ENCODE measurements at regions not wholly inside any gene's neighbourhood (a gene's known extent, or its start where the extent isn't known, plus 50 kb on each side); places are given as distances from the start of the nearest gene placed in this dataset.
"Not testable (repeated sequence)": the region's sequence is repeated elsewhere in the genome, so short reads cannot be mapped to it uniquely, and the experiment has no call there.

DNA sequence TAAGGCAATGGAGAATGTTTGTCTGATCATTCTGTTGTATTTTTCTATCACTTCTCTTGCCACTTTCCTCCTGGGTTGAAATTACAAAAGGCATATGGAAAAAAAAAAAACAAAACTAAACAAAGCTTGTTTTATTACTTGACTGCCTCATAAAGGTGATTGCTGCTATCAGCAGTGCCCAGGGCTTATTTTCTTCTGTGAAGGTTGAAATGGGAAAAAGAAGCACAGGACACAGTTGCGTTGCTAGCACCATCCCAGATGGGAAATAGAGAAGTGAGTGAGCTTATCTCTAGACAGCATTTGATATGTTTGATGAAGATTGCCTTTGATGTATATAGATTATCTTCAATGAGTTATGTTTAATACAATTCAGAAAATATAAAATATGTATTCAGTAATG lies 633.8 kb upstream of the ZNF804A start:
- FAIRE-seq (no peak), DNase-seq (ENCODE audit: low read depth, low spot score) (no peak)
- H3K9ac ChIP-seq (ENCODE audit: control insufficient read depth, extremely low read depth, insufficient read depth, low read length): no peak overlapping the region
- TF ChIP-seq, protein P1, sequence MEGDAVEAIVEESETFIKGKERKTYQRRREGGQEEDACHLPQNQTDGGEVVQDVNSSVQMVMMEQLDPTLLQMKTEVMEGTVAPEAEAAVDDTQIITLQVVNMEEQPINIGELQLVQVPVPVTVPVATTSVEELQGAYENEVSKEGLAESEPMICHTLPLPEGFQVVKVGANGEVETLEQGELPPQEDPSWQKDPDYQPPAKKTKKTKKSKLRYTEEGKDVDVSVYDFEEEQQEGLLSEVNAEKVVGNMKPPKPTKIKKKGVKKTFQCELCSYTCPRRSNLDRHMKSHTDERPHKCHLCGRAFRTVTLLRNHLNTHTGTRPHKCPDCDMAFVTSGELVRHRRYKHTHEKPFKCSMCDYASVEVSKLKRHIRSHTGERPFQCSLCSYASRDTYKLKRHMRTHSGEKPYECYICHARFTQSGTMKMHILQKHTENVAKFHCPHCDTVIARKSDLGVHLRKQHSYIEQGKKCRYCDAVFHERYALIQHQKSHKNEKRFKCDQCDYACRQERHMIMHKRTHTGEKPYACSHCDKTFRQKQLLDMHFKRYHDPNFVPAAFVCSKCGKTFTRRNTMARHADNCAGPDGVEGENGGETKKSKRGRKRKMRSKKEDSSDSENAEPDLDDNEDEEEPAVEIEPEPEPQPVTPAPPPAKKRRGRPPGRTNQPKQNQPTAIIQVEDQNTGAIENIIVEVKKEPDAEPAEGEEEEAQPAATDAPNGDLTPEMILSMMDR (optimal IDR thresholded peaks at IDR 0.05 in 1 of 3, IDR thresholded peaks at IDR 0.05 in 1 of 3, conservative IDR thresholded peaks at IDR 0.05 in 1 of 3; ENCODE audit: extremely low read depth in 1 of 3, insufficient read depth in 2 of 3, low read length in 3 of 3): no peak
- TF ChIP-seq EZH2 (IDR thresholded peaks at IDR 0.05; ENCODE audit: low read length): no peak
- H3K4me2 ChIP-seq (ENCODE audit: control insufficient read depth, extremely low read depth, insufficient read depth, low read depth, low read length): no peak overlapping the region
- dilution Hi-C loops (cut with MboI; ENCODE audit: extremely low pct_ligation_motif_present, low sequenced_read_pairs): no loop called here
- H3K4me3 ChIP-seq (ENCODE audit: control insufficient read depth in 2 of 3, extremely low read depth in 1 of 3, insufficient read depth in 2 of 3, low read depth in 1 of 3, low read length in 3 of 3): no peak overlapping the region
- no peaks in the 10 kb centered on the region for H3K4me1 ChIP-seq (ENCODE audit: control insufficient read depth, extremely low read depth, insufficient read depth, low read length)
- no peaks in the 10 kb centered on the region for H3K79me2 ChIP-seq (ENCODE audit: control insufficient read depth, insufficient read depth, low read length)
- H2AFZ ChIP-seq (ENCODE audit: control insufficient read depth, low read length): no peak overlapping the region
- H3K9me3 ChIP-seq (ENCODE audit: control insufficient read depth, low read depth, low read length): no peaks in the 10 kb centered on the region
- H3K36me3 ChIP-seq (ENCODE audit: control insufficient read depth in 2 of 2, extremely low read depth in 1 of 2, insufficient read depth in 2 of 2, low read length in 2 of 2): no peaks in the 10 kb centered on the region
- H3K27ac ChIP-seq (ENCODE audit: control insufficient read depth, insufficient read depth, low read length): no peak overlapping the region
- H3K27me3 ChIP-seq (ENCODE audit: control insufficient read depth, extremely low read depth, insufficient read depth, low read length): no peaks in the 10 kb centered on the region
- H3K9me1 ChIP-seq (ENCODE audit: control insufficient read depth, extremely low read depth, insufficient read depth, low read length): no peaks in the 10 kb centered on the region
- no peaks in the 10 kb centered on the region for H4K20me1 ChIP-seq (ENCODE audit: control insufficient read depth, extremely low read depth, insufficient read depth, low read length)

- Histone ChIP-seq H3K9me3 (ENCODE audit: control insufficient read depth, low read depth, low read length) (no peaks in the 10 kb centered on the region), H3K27me3 (ENCODE audit: control insufficient read depth, extremely low read depth, insufficient read depth, low read length) (no peaks in the 10 kb centered on the region), H3K9me1 (ENCODE audit: control insufficient read depth, extremely low read depth, insufficient read depth, low read length) (no peaks in the 10 kb centered on the region), H3K27ac (ENCODE audit: control insufficient read depth, insufficient read depth, low read length) (no peak overlapping the region), H3K4me1 (ENCODE audit: control insufficient read depth, extremely low read depth, insufficient read depth, low read length) (no peaks in the 10 kb centered on the region), H3K4me3 (ENCODE audit: control insufficient read depth in 2 of 3, extremely low read depth in 1 of 3, insufficient read depth in 2 of 3, low read depth in 1 of 3, low read length in 3 of 3) (no peak overlapping the region), H4K20me1 (ENCODE audit: control insufficient read depth, extremely low read depth, insufficient read depth, low read length) (no peaks in the 10 kb centered on the region), H3K79me2 (ENCODE audit: control insufficient read depth, insufficient read depth, low read length) (no peaks in the 10 kb centered on the region), H3K9ac (ENCODE audit: control insufficient read depth, extremely low read depth, insufficient read depth, low read length) (no peak overlapping the region), H3K36me3 (ENCODE audit: control insufficient read depth in 2 of 2, extremely low read depth in 1 of 2, insufficient read depth in 2 of 2, low read length in 2 of 2) (no peaks in the 10 kb centered on the region), H2AFZ (ENCODE audit: control insufficient read depth, low read length) (no peak overlapping the region), H3K4me2 (ENCODE audit: control insufficient read depth, extremely low read depth, insufficient read depth, low read depth, low read length) (no peak overlapping the region)
- no peak for TF ChIP-seq EZH2 (IDR thresholded peaks at IDR 0.05; ENCODE audit: low read length)
- TF ChIP-seq, protein P1 (optimal IDR thresholded peaks at IDR 0.05 in 1 of 3, IDR thresholded peaks at IDR 0.05 in 1 of 3, conservative IDR thresholded peaks at IDR 0.05 in 1 of 3; ENCODE audit: extremely low read depth in 1 of 3, insufficient read depth in 2 of 3, low read length in 3 of 3): no peak
- no peak for FAIRE-seq
- dilution Hi-C loops (cut with MboI; ENCODE audit: extremely low pct_ligation_motif_present, low sequenced_read_pairs): no loop called here
- no peak for DNase-seq (ENCODE audit: low read depth, low spot score)
Measured at GRCh38 chr2:183967756-183968155, 630.6 kb upstream of the ZNF804A start.

DNA sequence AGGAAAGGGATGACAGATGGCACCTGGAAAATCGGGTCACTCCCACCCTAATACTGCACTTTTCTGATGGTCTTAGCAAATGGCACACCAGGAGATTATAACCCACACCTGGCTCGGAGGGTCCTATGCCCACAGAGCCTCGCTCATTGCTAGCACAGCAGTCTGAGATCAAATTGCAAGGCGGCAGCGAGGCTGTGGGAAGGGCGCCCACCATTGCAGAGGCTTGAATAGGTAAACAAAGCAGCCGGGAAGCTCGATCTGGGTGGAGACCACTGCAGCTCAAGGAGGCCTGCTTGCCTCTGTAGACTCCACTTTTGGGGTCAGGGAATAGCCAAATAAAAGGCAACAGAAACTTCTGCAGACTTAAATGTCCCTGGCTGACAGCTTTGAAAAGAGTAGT lies 622.7 kb upstream of the ZNF804A start:
- H3K27ac ChIP-seq (ENCODE audit: control insufficient read depth, insufficient read depth, low read length); DNase-seq (ENCODE audit: low read depth, low spot score); H3K9me1 ChIP-seq (ENCODE audit: control insufficient read depth, extremely low read depth, insufficient read depth, low read length); dilution Hi-C loops (cut with MboI; ENCODE audit: extremely low pct_ligation_motif_present, low sequenced_read_pairs); H3K79me2 ChIP-seq (ENCODE audit: control insufficient read depth, insufficient read depth, low read length); H3K9ac ChIP-seq (ENCODE audit: control insufficient read depth, extremely low read depth, insufficient read depth, low read length); H3K27me3 ChIP-seq (ENCODE audit: control insufficient read depth, extremely low read depth, insufficient read depth, low read length); H3K4me3 ChIP-seq (ENCODE audit: control insufficient read depth in 2 of 3, extremely low read depth in 1 of 3, insufficient read depth in 2 of 3, low read depth in 1 of 3, low read length in 3 of 3); H3K9me3 ChIP-seq (ENCODE audit: control insufficient read depth, low read depth, low read length); FAIRE-seq; H4K20me1 ChIP-seq (ENCODE audit: control insufficient read depth, extremely low read depth, insufficient read depth, low read length); H2AFZ ChIP-seq (ENCODE audit: control insufficient read depth, low read length); H3K4me2 ChIP-seq (ENCODE audit: control insufficient read depth, extremely low read depth, insufficient read depth, low read depth, low read length); H3K36me3 ChIP-seq (ENCODE audit: control insufficient read depth in 2 of 2, extremely low read depth in 1 of 2, insufficient read depth in 2 of 2, low read length in 2 of 2); H3K4me1 ChIP-seq (ENCODE audit: control insufficient read depth, extremely low read depth, insufficient read depth, low read length): not testable (repeated sequence)

All from keratinocyte (primary cell).